ENCODE measurements at regions not wholly inside any gene's neighbourhood (a gene's known extent, or its start where the extent isn't known, plus 50 kb on each side); places are given as distances from the start of the nearest gene placed in this dataset.
A peak's percentile ranks its signal among the peaks of the same experiment; 100 is the strongest.

DNA sequence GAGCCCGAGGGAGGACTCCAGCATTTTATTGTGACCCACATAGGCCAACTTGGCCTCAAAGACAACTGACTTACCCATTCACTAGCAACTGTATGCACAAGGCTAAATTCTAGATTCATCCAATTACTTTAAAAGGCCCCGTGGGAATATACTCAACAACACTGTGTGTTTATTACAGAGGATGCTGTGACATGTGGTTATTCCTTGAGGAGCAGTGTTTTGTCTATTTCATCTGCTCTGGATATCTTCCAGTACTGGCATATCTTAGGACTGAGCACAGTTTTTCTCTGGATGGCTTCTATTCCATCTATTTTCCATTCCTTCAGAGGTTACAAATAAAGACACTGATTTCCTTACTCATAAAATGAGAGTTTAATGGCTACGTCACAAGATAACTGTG, 87.2 kb upstream of the KRAS start:
- BruUV-seq (replicated peaks): no TSS peak
- intact Hi-C loops (cut with micrococcal nuclease; ENCODE audit: unreplicated experiment): no loop called here
- CTCF ChIA-PET: no interaction called here

GRCh38 chr12:25332143-25332542, 81.4 kb upstream of the KRAS start:
- BruUV-seq (replicated peaks): no TSS peak
- TF ChIP-seq, protein P1, sequence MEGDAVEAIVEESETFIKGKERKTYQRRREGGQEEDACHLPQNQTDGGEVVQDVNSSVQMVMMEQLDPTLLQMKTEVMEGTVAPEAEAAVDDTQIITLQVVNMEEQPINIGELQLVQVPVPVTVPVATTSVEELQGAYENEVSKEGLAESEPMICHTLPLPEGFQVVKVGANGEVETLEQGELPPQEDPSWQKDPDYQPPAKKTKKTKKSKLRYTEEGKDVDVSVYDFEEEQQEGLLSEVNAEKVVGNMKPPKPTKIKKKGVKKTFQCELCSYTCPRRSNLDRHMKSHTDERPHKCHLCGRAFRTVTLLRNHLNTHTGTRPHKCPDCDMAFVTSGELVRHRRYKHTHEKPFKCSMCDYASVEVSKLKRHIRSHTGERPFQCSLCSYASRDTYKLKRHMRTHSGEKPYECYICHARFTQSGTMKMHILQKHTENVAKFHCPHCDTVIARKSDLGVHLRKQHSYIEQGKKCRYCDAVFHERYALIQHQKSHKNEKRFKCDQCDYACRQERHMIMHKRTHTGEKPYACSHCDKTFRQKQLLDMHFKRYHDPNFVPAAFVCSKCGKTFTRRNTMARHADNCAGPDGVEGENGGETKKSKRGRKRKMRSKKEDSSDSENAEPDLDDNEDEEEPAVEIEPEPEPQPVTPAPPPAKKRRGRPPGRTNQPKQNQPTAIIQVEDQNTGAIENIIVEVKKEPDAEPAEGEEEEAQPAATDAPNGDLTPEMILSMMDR (conservative IDR thresholded peaks at IDR 0.05; ENCODE audit: low read depth, low read length): no peak
- TF ChIP-seq EZH2 (IDR thresholded peaks at IDR 0.05; ENCODE audit: borderline replicate concordance, low read depth, low read length, poor library complexity, severe bottlenecking): no peak
- Histone ChIP-seq H3K27me3 (replicated peaks; ENCODE audit: insufficient read depth, low read depth, low read length, poor library complexity) (no peaks in the 10 kb centered on the region), H3K36me3 (ENCODE audit: insufficient read depth, low read length, poor library complexity, severe bottlenecking) (no peaks in the 10 kb centered on the region), H3K27ac (ENCODE audit: low read depth, low read length, poor library complexity, severe bottlenecking) (no peak overlapping the region), H3K9me3 (ENCODE audit: low read depth, low read length, poor library complexity, severe bottlenecking) (no peaks in the 10 kb centered on the region), H3K4me3 (ENCODE audit: low read depth, low read length, poor library complexity, severe bottlenecking) (no peak overlapping the region), H3K4me1 (ENCODE audit: insufficient read depth, low read length, poor library complexity, severe bottlenecking) (peaks cover 22% of the 10 kb centered on the region)
- POLR2A ChIA-PET (ENCODE audit: low non-redundant PET): no interaction called here
- CTCF ChIA-PET: no interaction called here
- no peak for DNase-seq (ENCODE audit: low spot score)
- intact Hi-C loops (cut with micrococcal nuclease; ENCODE audit: unreplicated experiment): no loop called here

More for the DNA sequence above, 87.2 kb upstream of the KRAS start:
- no peaks in the 10 kb centered on the region for H3K27me3 ChIP-seq (replicated peaks; ENCODE audit: insufficient read depth, low read depth, low read length, poor library complexity)
- no peak overlapping the region for H3K4me3 ChIP-seq (ENCODE audit: low read depth, low read length, poor library complexity, severe bottlenecking)
- peaks cover 22% of the 10 kb centered on the region for H3K4me1 ChIP-seq (ENCODE audit: insufficient read depth, low read length, poor library complexity, severe bottlenecking)
- POLR2A ChIA-PET (ENCODE audit: low non-redundant PET): no interaction called here
- no peaks in the 10 kb centered on the region for H3K36me3 ChIP-seq (ENCODE audit: insufficient read depth, low read length, poor library complexity, severe bottlenecking)
- H3K27ac ChIP-seq (ENCODE audit: low read depth, low read length, poor library complexity, severe bottlenecking): no peak overlapping the region
- H3K9me3 ChIP-seq (ENCODE audit: low read depth, low read length, poor library complexity, severe bottlenecking): no peaks in the 10 kb centered on the region
- TF ChIP-seq, protein P1 (conservative IDR thresholded peaks at IDR 0.05; ENCODE audit: low read depth, low read length): no peak
- TF ChIP-seq EZH2 (IDR thresholded peaks at IDR 0.05; ENCODE audit: borderline replicate concordance, low read depth, low read length, poor library complexity, severe bottlenecking): no peak
- peak; percentile 61 for DNase-seq (ENCODE audit: low spot score)

DNA sequence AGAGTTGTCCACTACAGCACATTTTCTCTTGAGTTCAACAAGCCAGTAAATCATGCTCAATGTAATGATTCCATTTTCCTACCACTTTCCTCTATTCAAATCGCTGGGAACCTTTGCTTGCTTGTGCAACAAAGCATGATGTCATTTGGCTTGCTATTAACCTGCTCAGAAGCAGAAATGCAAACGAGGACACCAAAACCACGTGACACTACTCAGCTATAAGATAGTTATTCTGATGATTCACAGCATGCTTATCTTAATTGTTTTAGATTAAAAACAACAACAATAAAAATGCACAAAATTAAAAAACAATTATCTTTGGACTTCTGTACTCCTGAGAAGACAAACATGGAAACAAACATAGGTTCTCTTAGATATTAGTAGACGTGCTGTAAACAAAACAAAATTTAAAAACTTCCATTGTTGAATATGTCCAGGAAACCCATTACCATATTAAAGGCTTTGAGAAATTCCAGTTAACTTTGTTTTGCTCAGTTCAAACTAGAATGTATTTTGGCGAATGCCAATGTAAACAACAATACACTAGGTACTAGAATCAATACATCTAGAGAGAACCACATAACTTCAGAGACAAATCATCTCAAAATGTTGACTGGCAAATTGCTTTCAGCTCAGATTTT, 77.5 kb upstream of the KRAS start:
- TF ChIP-seq EZH2 (IDR thresholded peaks at IDR 0.05; ENCODE audit: borderline replicate concordance, low read depth, low read length, poor library complexity, severe bottlenecking): no peak
- Histone ChIP-seq H3K27ac (ENCODE audit: low read depth, low read length, poor library complexity, severe bottlenecking) (no peak overlapping the region), H3K27me3 (replicated peaks; ENCODE audit: insufficient read depth, low read depth, low read length, poor library complexity) (no peaks in the 10 kb centered on the region), H3K4me3 (ENCODE audit: low read depth, low read length, poor library complexity, severe bottlenecking) (no peak overlapping the region), H3K36me3 (ENCODE audit: insufficient read depth, low read length, poor library complexity, severe bottlenecking) (no peaks in the 10 kb centered on the region), H3K4me1 (ENCODE audit: insufficient read depth, low read length, poor library complexity, severe bottlenecking) (no peaks in the 10 kb centered on the region), H3K9me3 (ENCODE audit: low read depth, low read length, poor library complexity, severe bottlenecking) (no peaks in the 10 kb centered on the region)
- ChIA-PET POLR2A (ENCODE audit: low non-redundant PET) (no interaction called here), CTCF (no interaction called here)
- no TSS peak for BruUV-seq (replicated peaks)
- peak; percentile 55 for DNase-seq (ENCODE audit: low spot score)
- intact Hi-C loops (cut with micrococcal nuclease; ENCODE audit: unreplicated experiment): no loop called here

DNA sequence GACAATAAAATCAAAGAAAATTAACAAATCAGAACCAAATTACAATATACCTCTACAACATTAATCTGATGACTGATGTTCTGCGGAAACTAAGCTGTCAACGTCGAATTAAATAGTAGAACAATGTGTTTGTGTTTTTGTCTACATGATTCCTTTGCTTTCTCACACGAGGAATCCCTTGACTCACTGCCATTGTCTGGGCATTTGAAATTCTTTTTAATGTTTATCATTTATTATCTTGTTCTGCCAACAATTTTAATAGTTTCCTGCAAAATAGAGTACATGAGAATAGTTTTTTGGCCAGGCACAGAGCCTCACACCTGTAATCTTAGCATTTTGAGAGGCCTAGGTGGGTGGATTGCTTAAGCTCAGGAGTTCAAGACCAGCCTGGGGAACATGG, 76.6 kb upstream of the KRAS start:
- no peak overlapping the region for H3K4me3 ChIP-seq (ENCODE audit: low read depth, low read length, poor library complexity, severe bottlenecking)

More for the DNA sequence above, 76.6 kb upstream of the KRAS start:
- no peak for TF ChIP-seq EZH2 (IDR thresholded peaks at IDR 0.05; ENCODE audit: borderline replicate concordance, low read depth, low read length, poor library complexity, severe bottlenecking)
- TF ChIP-seq, protein P1 (conservative IDR thresholded peaks at IDR 0.05; ENCODE audit: low read depth, low read length): no peak
- ChIA-PET POLR2A (ENCODE audit: low non-redundant PET) (no interaction called here), CTCF (no interaction called here)
- no peaks in the 10 kb centered on the region for H3K9me3 ChIP-seq (ENCODE audit: low read depth, low read length, poor library complexity, severe bottlenecking)
- BruUV-seq (replicated peaks): no TSS peak
- H3K4me1 ChIP-seq (ENCODE audit: insufficient read depth, low read length, poor library complexity, severe bottlenecking): no peaks in the 10 kb centered on the region
- intact Hi-C loops (cut with micrococcal nuclease; ENCODE audit: unreplicated experiment): no loop called here
- H3K36me3 ChIP-seq (ENCODE audit: insufficient read depth, low read length, poor library complexity, severe bottlenecking): no peaks in the 10 kb centered on the region
- H3K27ac ChIP-seq (ENCODE audit: low read depth, low read length, poor library complexity, severe bottlenecking): no peak overlapping the region
- DNase-seq (ENCODE audit: low spot score): no peak
- H3K27me3 ChIP-seq (replicated peaks; ENCODE audit: insufficient read depth, low read depth, low read length, poor library complexity): no peaks in the 10 kb centered on the region
